NOMO-1 treated with dmso at 0.1 percent for 144 hours (cell line): ENCODE measurements at regions not wholly inside any gene's neighbourhood (a gene's known extent, or its start where the extent isn't known, plus 50 kb on each side); places are given as distances from the start of the nearest gene placed in this dataset.
"Not testable (repeated sequence)": the region's sequence is repeated elsewhere in the genome, so short reads cannot be mapped to it uniquely, and the experiment has no call there.

Experiments used
- DNase-seq: peaks from one replicate; lab custom pipeline; 2025; ENCODE audit not compliant: unreplicated experiment; lab: John Stamatoyannopoulos, UW

GRCh38 chr12:13924286-13924685, 57.1 kb downstream of the GRIN2B start:
- DNase-seq, result no peak

- no peak for DNase-seq
These were observed 62.5 kb downstream of the GRIN2B start for GRCh38 chr12:13918897-13919296.

GRCh38 chr12:13915096-13915495, 66.3 kb downstream of the GRIN2B start:
- DNase-seq, result no peak

- no peak for DNase-seq
These were observed 68.0 kb downstream of the GRIN2B start for GRCh38 chr12:13913371-13913770.

GRCh38 chr12:13911756-13912554, 69.4 kb downstream of the GRIN2B start:
- no peak for DNase-seq

- no peak for DNase-seq
These were observed 75.6 kb downstream of the GRIN2B start for GRCh38 chr12:13905794-13906193.

GRCh38 chr12:13900718-13901117, 80.7 kb downstream of the GRIN2B start:
- DNase-seq, result no peak

GRCh38 chr12:13898387-13898786, 83.0 kb downstream of the GRIN2B start:
- not testable (repeated sequence) for DNase-seq

GRCh38 chr12:13897811-13898210, 83.6 kb downstream of the GRIN2B start:
- no peak for DNase-seq

DNA sequence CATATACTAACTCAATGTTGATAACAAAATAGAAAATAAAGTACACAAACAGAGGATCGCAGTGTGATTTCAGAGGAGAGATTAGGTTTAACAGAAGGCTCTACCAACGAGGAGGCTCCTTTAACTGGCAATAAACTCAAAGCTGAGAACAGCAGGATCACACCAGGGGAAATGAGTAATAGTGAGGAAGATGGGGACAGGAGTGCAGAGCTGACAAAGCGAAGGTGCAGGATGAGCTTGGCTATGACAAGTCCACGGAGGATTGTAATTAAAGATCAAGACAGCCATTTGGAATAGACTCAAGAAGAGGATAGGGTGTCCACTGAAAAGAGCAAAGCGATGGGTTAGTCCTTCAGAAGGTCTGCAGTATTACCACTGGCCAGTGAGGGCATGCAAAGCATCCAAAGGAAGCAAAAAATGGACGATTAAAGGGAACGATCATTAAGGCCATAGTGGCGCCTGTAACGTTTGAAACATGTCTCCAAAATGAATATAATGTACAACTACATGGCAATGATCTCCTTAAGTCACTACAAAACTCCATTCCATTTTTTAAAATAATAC, 85.3 kb downstream of the GRIN2B start:
- DNase-seq, result no peak

GRCh38 chr12:13891902-13892301, 89.5 kb downstream of the GRIN2B start:
- no peak for DNase-seq

GRCh38 chr12:13890943-13891342, 90.5 kb downstream of the GRIN2B start:
- DNase-seq, result no peak

DNA sequence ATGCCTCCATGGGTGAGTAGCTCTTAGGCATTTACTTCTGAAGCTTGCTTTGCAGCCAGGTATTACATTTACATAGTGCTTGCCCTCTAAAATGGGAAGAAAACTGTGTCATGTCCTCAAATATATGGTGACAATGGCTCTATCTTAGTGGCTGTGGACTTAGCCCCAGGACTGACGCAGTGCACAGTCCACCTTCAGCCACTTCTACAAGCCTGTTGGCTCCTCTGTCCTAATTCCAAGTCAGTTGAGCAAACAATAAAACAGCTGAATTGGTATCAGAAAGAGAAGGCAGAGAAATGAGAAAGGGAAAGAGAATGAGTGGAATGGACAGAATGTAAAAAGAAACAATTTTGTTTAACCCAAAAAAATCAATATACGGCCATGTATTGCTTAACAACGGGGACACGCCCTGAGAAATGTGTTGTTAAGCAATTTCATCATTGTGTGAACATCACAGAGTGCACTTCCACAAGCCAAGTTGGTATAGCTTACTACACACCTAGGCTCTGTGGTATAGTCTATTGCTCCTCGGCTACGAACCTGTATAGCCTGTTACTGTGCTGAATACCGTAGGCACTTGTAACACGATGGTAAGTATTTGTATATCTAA, 93.5 kb downstream of the GRIN2B start:
- DNase-seq, result peak; percentile 7

- DNase-seq, result no peak
These were observed 99.2 kb downstream of the GRIN2B start for GRCh38 chr12:13882176-13882575.

DNA sequence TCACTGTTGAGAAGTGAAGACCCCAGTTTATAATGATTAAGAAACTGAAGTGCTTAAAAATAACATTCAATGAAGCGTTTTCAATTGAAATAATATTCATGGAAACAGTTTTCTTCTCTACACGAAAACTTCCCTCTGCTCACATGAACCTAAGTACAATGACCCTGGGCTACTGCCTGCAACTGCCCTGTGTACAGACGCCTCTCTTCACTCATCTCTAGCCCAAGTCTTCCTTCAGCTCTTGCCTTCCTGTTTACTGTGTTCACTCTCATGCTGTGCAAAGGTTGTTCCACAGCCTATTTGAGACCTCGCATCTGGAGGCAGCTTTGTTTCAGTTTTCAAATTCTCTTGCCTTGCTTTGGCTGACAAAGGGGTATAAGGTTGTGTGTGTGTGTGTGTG, 100.8 kb downstream of the GRIN2B start:
- no peak for DNase-seq

DNA sequence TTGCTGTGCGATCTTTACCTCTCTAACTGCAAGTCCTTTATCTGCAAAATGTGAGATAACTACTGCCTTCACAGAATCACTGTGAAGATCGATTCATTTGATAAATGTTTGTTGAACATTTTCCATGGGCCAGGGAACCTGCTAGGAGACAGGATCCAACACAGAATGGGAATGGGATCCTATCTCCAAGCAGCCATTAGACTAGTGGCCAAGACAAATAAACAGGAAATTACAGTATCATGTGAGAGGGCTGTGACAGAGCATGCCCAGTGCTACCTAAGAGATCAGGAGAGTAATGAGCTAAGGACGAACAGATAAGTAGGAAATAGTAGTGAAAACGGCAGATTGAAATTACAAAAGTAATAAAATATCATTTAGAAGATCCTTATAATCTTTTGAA, 105.7 kb downstream of the GRIN2B start:
- no peak for DNase-seq

GRCh38 chr12:13870255-13870654, 111.1 kb downstream of the GRIN2B start:
- DNase-seq, result no peak

GRCh38 chr12:13864081-13864673, 117.2 kb downstream of the GRIN2B start:
- DNase-seq, result no peak

DNA sequence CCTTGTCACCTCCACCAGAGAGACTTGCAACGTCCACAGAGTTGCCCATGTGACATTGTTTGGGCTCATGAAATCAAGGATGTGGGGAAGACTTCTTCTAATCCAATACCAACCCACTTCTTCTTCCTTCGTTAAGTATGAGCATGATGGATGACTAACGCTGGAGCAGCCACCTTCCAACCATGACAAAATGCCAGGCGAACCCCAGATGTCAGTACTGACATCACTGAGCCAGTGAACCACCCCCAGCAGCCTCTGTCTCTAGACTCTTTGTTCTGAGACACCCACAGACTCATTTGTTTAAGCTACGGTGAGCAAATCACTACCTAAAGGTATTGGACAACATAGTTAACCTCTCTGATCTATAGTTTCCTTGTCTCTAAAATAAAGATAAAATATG, 123.7 kb downstream of the GRIN2B start:
- no peak for DNase-seq

- DNase-seq, result no peak
These were observed 127.9 kb downstream of the GRIN2B start for GRCh38 chr12:13853471-13853870.

DNA sequence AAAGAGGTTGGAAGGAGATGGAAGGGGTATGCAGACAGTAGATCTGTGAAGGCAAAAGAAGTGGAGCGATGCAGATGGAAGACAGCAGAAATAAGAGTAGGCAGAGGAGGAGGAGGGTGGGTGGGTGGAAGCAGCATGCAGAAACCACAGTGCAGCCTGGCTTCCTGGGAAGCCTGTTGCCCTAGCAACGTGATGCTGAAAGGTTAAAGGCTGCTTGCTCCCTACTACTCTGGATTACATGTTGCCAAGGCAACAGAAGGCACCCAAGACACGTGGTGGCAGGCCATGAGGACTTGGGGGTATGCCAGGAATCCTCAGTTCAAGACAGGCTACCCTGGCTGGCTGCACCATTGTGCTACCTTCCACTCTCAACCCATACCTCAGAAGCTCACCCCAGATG, 129.6 kb downstream of the GRIN2B start:
- DNase-seq, result no peak

- DNase-seq, result no peak
These were observed 131.9 kb downstream of the GRIN2B start for GRCh38 chr12:13849456-13849855.
